Neural progenitor cell (in vitro differentiated cells): ENCODE measurements at regions not wholly inside any gene's neighbourhood (a gene's known extent, or its start where the extent isn't known, plus 50 kb on each side); places are given as distances from the start of the nearest gene placed in this dataset. TPM values are rescaled to one million over a fixed set of nuclear protein-coding genes. Genes with fewer than 3 reads are reported as not detected.

Experiments used
- DNase-seq: peaks from one replicate; pipeline ENCODE4 v3.0.0-alpha.2; 2016; ENCODE audit warnings: low spot score
- H2AFZ ChIP-seq: fragments of 200-600 bp; sonication (generic); replicated peaks from 2 replicates; pipeline ENCODE4 v1.6.1; 2016; ENCODE audit warnings: antibody characterized with exemption
- H3F3A ChIP-seq: fragments of 200-600 bp; sonication (generic); 2 replicates; pipeline ENCODE4 v1.6.1; 2016; ENCODE audit warnings: antibody characterized with exemption, low read depth
- H3K27ac ChIP-seq: fragments of 200-600 bp; sonication (generic); 2 replicates; pipeline ENCODE4 v1.5.1; 2016; ENCODE audit warnings: mild to moderate bottlenecking
- H3K27me3 ChIP-seq: fragments of 200-600 bp; sonication (generic); 2 replicates; pipeline ENCODE4 v1.6.1; 2016; ENCODE audit warnings: mild to moderate bottlenecking, moderate library complexity
- H3K36me3 ChIP-seq: fragments of 200-600 bp; sonication (generic); 2 replicates; pipeline ENCODE4 v1.5.1; 2016
- H3K4me1 ChIP-seq: fragments of 200-600 bp; sonication (generic); 2 replicates; pipeline ENCODE4 v1.6.1; 2016; ENCODE audit warnings: mixed run types
- H3K4me2 ChIP-seq: fragments of 200-600 bp; sonication (generic); 2 replicates; pipeline ENCODE4 v1.6.1; 2016
- H3K4me3 ChIP-seq: fragments of 200-600 bp; sonication (generic); 2 replicates; pipeline ENCODE4 v1.5.1; 2016
- H3K79me2 ChIP-seq: fragments of 200-600 bp; sonication (generic); 2 replicates; pipeline ENCODE4 v1.6.1; 2016; ENCODE audit warnings: low read depth
- H3K9ac ChIP-seq: fragments of 200-600 bp; sonication (generic); 2 replicates; pipeline ENCODE4 v1.6.1; 2016
- H3K9me3 ChIP-seq: fragments of 200-600 bp; sonication (generic); 2 replicates; pipeline ENCODE4 v1.5.1; 2016; ENCODE audit warnings: low read depth
- H4K20me1 ChIP-seq: fragments of 200-600 bp; sonication (generic); 2 replicates; pipeline ENCODE4 v1.6.1; 2016; ENCODE audit warnings: low read depth
- H3K27ac Mint-ChIP-seq: 3 replicates; pipeline ENCODE4 v1.8.0; 2021; ENCODE audit warnings: mixed read lengths
- H3K27me3 Mint-ChIP-seq: 2 replicates; pipeline ENCODE4 v1.8.0; 2022; ENCODE audit warnings: low read depth, mild to moderate bottlenecking, inconsistent platforms, moderate library complexity, mixed read lengths; ENCODE audit not compliant: insufficient read depth
- H3K36me3 Mint-ChIP-seq: 3 replicates; pipeline ENCODE4 v1.8.0; 2021; ENCODE audit warnings: mixed read lengths
- H3K4me1 Mint-ChIP-seq: 3 replicates; pipeline ENCODE4 v1.8.0; 2021; ENCODE audit warnings: mixed read lengths
- H3K4me3 Mint-ChIP-seq: 3 replicates; pipeline ENCODE4 v1.8.0; 2021; ENCODE audit warnings: mild to moderate bottlenecking, moderate library complexity, mixed read lengths
- H3K9me3 Mint-ChIP-seq: 3 replicates; pipeline ENCODE4 v1.8.0; 2020; ENCODE audit warnings: mixed read lengths
- EZH2phosphoT487 ChIP-seq: fragments of 200-600 bp; sonication (generic); IDR thresholded peaks from 2 replicates; pipeline ENCODE4 v1.6.1; 2017; ENCODE audit warnings: antibody characterized with exemption
- small RNA-seq: library from RNA; depleted of rRNA; stranded (forward); fragments of <200 nt; gene quantifications from one replicate; pipeline ENCODE3, GENCODE V24; 2015

GRCh38 chr13:73129023-73129422 lies 70.2 kb downstream of the KLF5 start:
- Mint-ChIP-seq H3K4me1 (no peaks in the 10 kb centered on the region), H3K4me3 (no peak overlapping the region), H3K9me3 (no peaks in the 10 kb centered on the region), H3K27ac (no peak overlapping the region), H3K36me3 (no peaks in the 10 kb centered on the region), H3K27me3 (peaks cover 2% of the 10 kb centered on the region)
- H3K4me3 ChIP-seq: no peak overlapping the region
- no peak for DNase-seq
- no peaks in the 10 kb centered on the region for H4K20me1 ChIP-seq
- no peak overlapping the region for H3K9ac ChIP-seq
- H3K36me3 ChIP-seq: no peaks in the 10 kb centered on the region
- H3F3A ChIP-seq: no peaks in the 10 kb centered on the region
- no peak overlapping the region for H2AFZ ChIP-seq
- H3K27me3 ChIP-seq: no peaks in the 10 kb centered on the region
- H3K4me2 ChIP-seq: no peak overlapping the region
- no peaks in the 10 kb centered on the region for H3K4me1 ChIP-seq
- H3K79me2 ChIP-seq: no peaks in the 10 kb centered on the region
- H3K9me3 ChIP-seq: no peaks in the 10 kb centered on the region
- no peak overlapping the region for H3K27ac ChIP-seq
- no peak for TF ChIP-seq EZH2phosphoT487

Small RNA genes in the stretch of these regions (small RNA-seq; reads per million reads assigned to genes)
- not detected for gene AL162376.1
- not detected for gene RNU4-10P
- gene RNY1P8: not detected
